SK-N-SH treated with all-trans-retinoic acid at 6 μM for 48 hours (cell line): ENCODE measurements at regions not wholly inside any gene's neighbourhood (a gene's known extent, or its start where the extent isn't known, plus 50 kb on each side); places are given as distances from the start of the nearest gene placed in this dataset.

Experiments
- ATAC-seq: fragments of 200-7000 bp; cut with Tn5 transposase; 3 replicates; pipeline ENCODE4 v1.9.1; 2020; ENCODE audit warnings: mild to moderate bottlenecking, moderate library complexity
- ARNTL ChIP-seq: fragments of 450-650 bp; formaldehyde crosslinking; IDR thresholded peaks from 2 replicates; pipeline ENCODE4 v1.5.0; 2020; ENCODE audit warnings: low read depth, mild to moderate bottlenecking, moderate library complexity, borderline replicate concordance
- BACH2 ChIP-seq: fragments of 250-450 bp; sonication (Bioruptor Pico); IDR thresholded peaks from 2 replicates; pipeline ENCODE4 v1.9.0; 2021; ENCODE audit warnings: mild to moderate bottlenecking, borderline replicate concordance
- CREB5 ChIP-seq: fragments of 250-450 bp; sonication (Bioruptor Pico); IDR thresholded peaks from 2 replicates; pipeline ENCODE4 v1.5.1; 2020; ENCODE audit warnings: low read depth, mild to moderate bottlenecking, moderate library complexity
- CSDC2 ChIP-seq: fragments of 250-450 bp; sonication (Bioruptor Pico); IDR thresholded peaks from 2 replicates; pipeline ENCODE4 v1.5.0; 2020; ENCODE audit warnings: mild to moderate bottlenecking, moderate library complexity
- ESRRG ChIP-seq: fragments of 250-450 bp; sonication (Bioruptor Pico); IDR thresholded peaks from 2 replicates; pipeline ENCODE4 v1.6.1; 2021; ENCODE audit warnings: mild to moderate bottlenecking
- ISL1 ChIP-seq: fragments of 250-450 bp; sonication (Bioruptor Pico); IDR thresholded peaks from 2 replicates; pipeline ENCODE4 v2.1.2; 2022; ENCODE audit warnings: mild to moderate bottlenecking, moderate library complexity
- OSR1 ChIP-seq: fragments of 250-450 bp; sonication (Bioruptor Pico); IDR thresholded peaks from 2 replicates; pipeline ENCODE4 v1.8.0; 2022; ENCODE audit warnings: moderate library complexity, mild to moderate bottlenecking, inconsistent platforms
- PPARA ChIP-seq: fragments of 250-450 bp; sonication (Bioruptor Pico); IDR thresholded peaks from 2 replicates; pipeline ENCODE4 v1.5.0; 2020; ENCODE audit warnings: mild to moderate bottlenecking, borderline replicate concordance
- RARB ChIP-seq: fragments of 250-450 bp; sonication (Bioruptor Pico); IDR thresholded peaks from 2 replicates; pipeline ENCODE4 v1.8.0; 2021; ENCODE audit warnings: mild to moderate bottlenecking, moderate library complexity
- SNAI2 ChIP-seq: fragments of 250-450 bp; sonication (Bioruptor Pico); IDR thresholded peaks from 2 replicates; pipeline ENCODE4 v1.5.0; 2020; ENCODE audit warnings: mild to moderate bottlenecking, moderate library complexity
- TCF4 ChIP-seq: fragments of 250-450 bp; sonication (Bioruptor Pico); IDR thresholded peaks from 2 replicates; pipeline ENCODE4 v1.8.0; 2021; ENCODE audit warnings: mild to moderate bottlenecking, moderate library complexity, borderline replicate concordance
- TOX ChIP-seq: fragments of 250-450 bp; sonication (Bioruptor Pico); IDR thresholded peaks from 2 replicates; pipeline ENCODE4 v1.8.0; 2021; ENCODE audit warnings: mild to moderate bottlenecking, moderate library complexity, borderline replicate concordance
- ZC3H10 ChIP-seq: fragments of 250-450 bp; sonication (Bioruptor Pico); IDR thresholded peaks from 2 replicates; pipeline ENCODE4 v1.5.1; 2021; ENCODE audit warnings: mild to moderate bottlenecking, moderate library complexity
- ZFP3 ChIP-seq: fragments of 250-450 bp; sonication (Bioruptor Pico); IDR thresholded peaks from 2 replicates; pipeline ENCODE4 v1.5.0; 2020; ENCODE audit warnings: mild to moderate bottlenecking, moderate library complexity
- ZFP30 ChIP-seq: fragments of 450-650 bp; formaldehyde crosslinking; IDR thresholded peaks from 2 replicates; pipeline ENCODE4 v1.5.0; 2022; ENCODE audit warnings: mild to moderate bottlenecking, moderate library complexity
- ZNF565 ChIP-seq: fragments of 450-650 bp; formaldehyde crosslinking; conservative IDR thresholded peaks from 2 replicates; pipeline ENCODE4 v1.5.0; 2020; ENCODE audit warnings: low read depth, mild to moderate bottlenecking, moderate library complexity
- ZNF8 ChIP-seq: fragments of 450-650 bp; formaldehyde crosslinking; IDR thresholded peaks from 2 replicates; pipeline ENCODE4 v1.5.0; 2020; ENCODE audit warnings: mild to moderate bottlenecking, moderate library complexity
- TF ChIP-seq, protein P1 (sequence below): fragments of 250-450 bp; sonication (Bioruptor Pico); IDR thresholded peaks from 2 replicates; pipeline ENCODE4 v1.8.0; 2021; ENCODE audit warnings: low read depth, mild to moderate bottlenecking, moderate library complexity, borderline replicate concordance
- TF ChIP-seq, protein P2 (sequence below): fragments of 250-450 bp; sonication (Bioruptor Pico); IDR thresholded peaks from 2 replicates; pipeline ENCODE4 v1.5.0; 2020; ENCODE audit warnings: mild to moderate bottlenecking, moderate library complexity
- TF ChIP-seq, protein P3 (sequence below): fragments of 250-450 bp; sonication (Bioruptor Pico); IDR thresholded peaks from 2 replicates; pipeline ENCODE4 v1.8.0; 2020; ENCODE audit warnings: mild to moderate bottlenecking, moderate library complexity, borderline replicate concordance
- TF ChIP-seq, protein P4 (sequence below): fragments of 250-450 bp; sonication (Bioruptor Pico); IDR thresholded peaks from 2 replicates; pipeline ENCODE4 v1.5.1; 2021; ENCODE audit warnings: mild to moderate bottlenecking, moderate library complexity

DNA sequence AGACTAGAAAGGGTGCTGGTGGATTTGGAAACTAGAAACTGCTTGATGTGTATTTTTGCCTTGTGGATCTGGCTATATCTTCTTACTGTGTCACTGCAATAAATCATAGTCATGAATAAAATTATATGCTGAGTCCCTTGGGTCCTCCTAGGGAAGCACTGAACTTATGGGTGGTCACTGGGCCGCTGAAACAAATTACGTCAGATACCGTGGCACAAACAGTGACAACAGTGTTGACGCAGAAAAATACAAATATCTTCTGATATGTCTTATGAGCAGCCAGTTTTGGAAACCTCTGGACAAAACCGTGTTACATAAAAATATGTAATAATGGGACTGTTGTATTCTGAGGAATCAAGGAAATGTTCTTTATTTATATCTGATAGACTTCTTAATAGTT lies 260.1 kb upstream of the SORCS1 start:
- TF ChIP-seq ZFP3 (CRISPR knock-in tag) (no peak), CREB5 (no peak), ARNTL (CRISPR knock-in tag) (no peak), RARB (CRISPR knock-in tag) (no peak), PPARA (CRISPR knock-in tag) (no peak), SNAI2 (CRISPR knock-in tag) (no peak), ZNF8 (no peak), CSDC2 (CRISPR knock-in tag) (no peak), ZC3H10 (CRISPR knock-in tag) (no peak), OSR1 (no peak), ESRRG (CRISPR knock-in tag) (no peak), TCF4 (CRISPR knock-in tag) (no peak), TOX (CRISPR knock-in tag) (no peak)
- TF ChIP-seq, protein P1, sequence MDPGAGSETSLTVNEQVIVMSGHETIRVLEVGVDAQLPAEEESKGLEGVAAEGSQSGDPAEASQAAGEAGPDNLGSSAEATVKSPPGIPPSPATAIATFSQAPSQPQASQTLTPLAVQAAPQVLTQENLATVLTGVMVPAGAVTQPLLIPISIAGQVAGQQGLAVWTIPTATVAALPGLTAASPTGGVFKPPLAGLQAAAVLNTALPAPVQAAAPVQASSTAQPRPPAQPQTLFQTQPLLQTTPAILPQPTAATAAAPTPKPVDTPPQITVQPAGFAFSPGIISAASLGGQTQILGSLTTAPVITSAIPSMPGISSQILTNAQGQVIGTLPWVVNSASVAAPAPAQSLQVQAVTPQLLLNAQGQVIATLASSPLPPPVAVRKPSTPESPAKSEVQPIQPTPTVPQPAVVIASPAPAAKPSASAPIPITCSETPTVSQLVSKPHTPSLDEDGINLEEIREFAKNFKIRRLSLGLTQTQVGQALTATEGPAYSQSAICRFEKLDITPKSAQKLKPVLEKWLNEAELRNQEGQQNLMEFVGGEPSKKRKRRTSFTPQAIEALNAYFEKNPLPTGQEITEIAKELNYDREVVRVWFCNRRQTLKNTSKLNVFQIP (CRISPR knock-in tag), result no peak
- TF ChIP-seq, protein P2, sequence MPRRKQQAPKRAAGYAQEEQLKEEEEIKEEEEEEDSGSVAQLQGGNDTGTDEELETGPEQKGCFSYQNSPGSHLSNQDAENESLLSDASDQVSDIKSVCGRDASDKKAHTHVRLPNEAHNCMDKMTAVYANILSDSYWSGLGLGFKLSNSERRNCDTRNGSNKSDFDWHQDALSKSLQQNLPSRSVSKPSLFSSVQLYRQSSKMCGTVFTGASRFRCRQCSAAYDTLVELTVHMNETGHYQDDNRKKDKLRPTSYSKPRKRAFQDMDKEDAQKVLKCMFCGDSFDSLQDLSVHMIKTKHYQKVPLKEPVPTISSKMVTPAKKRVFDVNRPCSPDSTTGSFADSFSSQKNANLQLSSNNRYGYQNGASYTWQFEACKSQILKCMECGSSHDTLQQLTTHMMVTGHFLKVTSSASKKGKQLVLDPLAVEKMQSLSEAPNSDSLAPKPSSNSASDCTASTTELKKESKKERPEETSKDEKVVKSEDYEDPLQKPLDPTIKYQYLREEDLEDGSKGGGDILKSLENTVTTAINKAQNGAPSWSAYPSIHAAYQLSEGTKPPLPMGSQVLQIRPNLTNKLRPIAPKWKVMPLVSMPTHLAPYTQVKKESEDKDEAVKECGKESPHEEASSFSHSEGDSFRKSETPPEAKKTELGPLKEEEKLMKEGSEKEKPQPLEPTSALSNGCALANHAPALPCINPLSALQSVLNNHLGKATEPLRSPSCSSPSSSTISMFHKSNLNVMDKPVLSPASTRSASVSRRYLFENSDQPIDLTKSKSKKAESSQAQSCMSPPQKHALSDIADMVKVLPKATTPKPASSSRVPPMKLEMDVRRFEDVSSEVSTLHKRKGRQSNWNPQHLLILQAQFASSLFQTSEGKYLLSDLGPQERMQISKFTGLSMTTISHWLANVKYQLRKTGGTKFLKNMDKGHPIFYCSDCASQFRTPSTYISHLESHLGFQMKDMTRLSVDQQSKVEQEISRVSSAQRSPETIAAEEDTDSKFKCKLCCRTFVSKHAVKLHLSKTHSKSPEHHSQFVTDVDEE (CRISPR knock-in tag), result no peak
- TF ChIP-seq, protein P3, sequence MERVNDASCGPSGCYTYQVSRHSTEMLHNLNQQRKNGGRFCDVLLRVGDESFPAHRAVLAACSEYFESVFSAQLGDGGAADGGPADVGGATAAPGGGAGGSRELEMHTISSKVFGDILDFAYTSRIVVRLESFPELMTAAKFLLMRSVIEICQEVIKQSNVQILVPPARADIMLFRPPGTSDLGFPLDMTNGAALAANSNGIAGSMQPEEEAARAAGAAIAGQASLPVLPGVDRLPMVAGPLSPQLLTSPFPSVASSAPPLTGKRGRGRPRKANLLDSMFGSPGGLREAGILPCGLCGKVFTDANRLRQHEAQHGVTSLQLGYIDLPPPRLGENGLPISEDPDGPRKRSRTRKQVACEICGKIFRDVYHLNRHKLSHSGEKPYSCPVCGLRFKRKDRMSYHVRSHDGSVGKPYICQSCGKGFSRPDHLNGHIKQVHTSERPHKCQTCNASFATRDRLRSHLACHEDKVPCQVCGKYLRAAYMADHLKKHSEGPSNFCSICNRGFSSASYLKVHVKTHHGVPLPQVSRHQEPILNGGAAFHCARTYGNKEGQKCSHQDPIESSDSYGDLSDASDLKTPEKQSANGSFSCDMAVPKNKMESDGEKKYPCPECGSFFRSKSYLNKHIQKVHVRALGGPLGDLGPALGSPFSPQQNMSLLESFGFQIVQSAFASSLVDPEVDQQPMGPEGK (CRISPR knock-in tag), result no peak
- no peak for ATAC-seq

GRCh38 chr10:107423903-107424302 lies 259.4 kb upstream of the SORCS1 start:
- TF ChIP-seq CSDC2 (CRISPR knock-in tag) (no peak), ESRRG (CRISPR knock-in tag) (no peak), ZNF565 (no peak), ISL1 (CRISPR knock-in tag) (no peak), ZC3H10 (CRISPR knock-in tag) (no peak), ZFP30 (no peak), OSR1 (no peak), TOX (CRISPR knock-in tag) (no peak), CREB5 (no peak), BACH2 (CRISPR knock-in tag) (no peak)
- TF ChIP-seq, protein P4, sequence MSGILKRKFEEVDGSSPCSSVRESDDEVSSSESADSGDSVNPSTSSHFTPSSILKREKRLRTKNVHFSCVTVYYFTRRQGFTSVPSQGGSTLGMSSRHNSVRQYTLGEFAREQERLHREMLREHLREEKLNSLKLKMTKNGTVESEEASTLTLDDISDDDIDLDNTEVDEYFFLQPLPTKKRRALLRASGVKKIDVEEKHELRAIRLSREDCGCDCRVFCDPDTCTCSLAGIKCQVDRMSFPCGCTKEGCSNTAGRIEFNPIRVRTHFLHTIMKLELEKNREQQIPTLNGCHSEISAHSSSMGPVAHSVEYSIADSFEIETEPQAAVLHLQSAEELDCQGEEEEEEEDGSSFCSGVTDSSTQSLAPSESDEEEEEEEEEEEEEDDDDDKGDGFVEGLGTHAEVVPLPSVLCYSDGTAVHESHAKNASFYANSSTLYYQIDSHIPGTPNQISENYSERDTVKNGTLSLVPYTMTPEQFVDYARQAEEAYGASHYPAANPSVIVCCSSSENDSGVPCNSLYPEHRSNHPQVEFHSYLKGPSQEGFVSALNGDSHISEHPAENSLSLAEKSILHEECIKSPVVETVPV (CRISPR knock-in tag), result no peak
- TF ChIP-seq, protein P2 (CRISPR knock-in tag), result no peak
- ATAC-seq, result no peak
